ENCODE measurements at regions not wholly inside any gene's neighbourhood (a gene's known extent, or its start where the extent isn't known, plus 50 kb on each side); places are given as distances from the start of the nearest gene placed in this dataset.

DNA sequence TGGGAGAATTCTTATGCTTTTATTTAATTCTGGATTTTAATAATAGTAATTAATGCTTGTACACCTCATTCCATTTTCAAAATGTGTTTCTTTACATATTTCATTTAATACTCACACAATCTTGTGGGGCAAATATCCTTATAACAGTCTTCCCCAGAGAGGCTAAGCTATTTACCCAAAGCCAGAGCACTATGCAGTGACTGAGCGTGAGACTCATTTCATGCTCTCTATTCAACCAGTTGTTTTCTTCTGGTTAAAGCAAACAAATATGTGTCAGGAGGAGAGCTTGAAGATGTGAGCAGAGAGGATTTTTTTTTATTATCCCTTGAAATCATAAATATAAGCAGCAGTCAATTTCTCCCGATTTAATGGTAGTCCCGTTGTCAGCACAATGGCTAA lies 548.3 kb upstream of the TBL1XR1 start:
- Histone ChIP-seq H3K4me3 (ENCODE audit: low read length) (no peak overlapping the region), H3K9me2 (replicated peaks; ENCODE audit: control insufficient read depth, low read length) (no peaks in the 10 kb centered on the region), H3K27ac (ENCODE audit: low read depth, low read length) (no peak overlapping the region), H3K4me1 (ENCODE audit: control insufficient read depth, low read length) (no peaks in the 10 kb centered on the region), H3F3A (ENCODE audit: control insufficient read depth, insufficient read depth) (no peaks in the 10 kb centered on the region), H3K9me3 (ENCODE audit: control insufficient read depth, insufficient read depth, low read length) (no peaks in the 10 kb centered on the region), H3K4me2 (ENCODE audit: low read length) (no peak overlapping the region), H3K27me3 (ENCODE audit: control insufficient read depth, low read length) (no peaks in the 10 kb centered on the region), H4K20me1 (ENCODE audit: control insufficient read depth, insufficient read depth, low read depth, low read length) (no peaks in the 10 kb centered on the region), H3K79me2 (ENCODE audit: control insufficient read depth, low read length) (no peaks in the 10 kb centered on the region), H3K36me3 (ENCODE audit: control insufficient read depth, low read length) (no peaks in the 10 kb centered on the region)
- TF ChIP-seq EZH2phosphoT487 (IDR thresholded peaks at IDR 0.05; ENCODE audit: borderline replicate concordance, low read length) (no peak), CTCF (IDR thresholded peaks at IDR 0.05; ENCODE audit: low read depth, low read length, poor library complexity, severe bottlenecking) (no peak)

GRCh38 chr3:177746337-177746933 lies 549.2 kb upstream of the TBL1XR1 start:
- no peak for TF ChIP-seq CTCF (IDR thresholded peaks at IDR 0.05; ENCODE audit: low read depth, low read length, poor library complexity, severe bottlenecking)
- no peak for TF ChIP-seq EZH2phosphoT487 (IDR thresholded peaks at IDR 0.05; ENCODE audit: borderline replicate concordance, low read length)
- Histone ChIP-seq H3K4me1 (ENCODE audit: control insufficient read depth, low read length) (no peaks in the 10 kb centered on the region), H3K36me3 (ENCODE audit: control insufficient read depth, low read length) (no peaks in the 10 kb centered on the region), H4K20me1 (ENCODE audit: control insufficient read depth, insufficient read depth, low read depth, low read length) (no peaks in the 10 kb centered on the region), H3K79me2 (ENCODE audit: control insufficient read depth, low read length) (no peaks in the 10 kb centered on the region), H3F3A (ENCODE audit: control insufficient read depth, insufficient read depth) (no peaks in the 10 kb centered on the region), H3K4me2 (ENCODE audit: low read length) (no peak overlapping the region), H3K4me3 (ENCODE audit: low read length) (no peak overlapping the region), H3K27me3 (ENCODE audit: control insufficient read depth, low read length) (no peaks in the 10 kb centered on the region), H3K9me2 (replicated peaks; ENCODE audit: control insufficient read depth, low read length) (no peaks in the 10 kb centered on the region), H3K9me3 (ENCODE audit: control insufficient read depth, insufficient read depth, low read length) (no peaks in the 10 kb centered on the region), H3K27ac (ENCODE audit: low read depth, low read length) (no peak overlapping the region)

GRCh38 chr3:177749836-177750235 lies 552.6 kb upstream of the TBL1XR1 start:
- H3K36me3 ChIP-seq (ENCODE audit: control insufficient read depth, low read length) = no peaks in the 10 kb centered on the region
- H3K27me3 ChIP-seq (ENCODE audit: control insufficient read depth, low read length) = no peaks in the 10 kb centered on the region
- H3K9me2 ChIP-seq (replicated peaks; ENCODE audit: control insufficient read depth, low read length) = no peaks in the 10 kb centered on the region
- no peaks in the 10 kb centered on the region for H3K9me3 ChIP-seq (ENCODE audit: control insufficient read depth, insufficient read depth, low read length)
- no peak overlapping the region for H3K27ac ChIP-seq (ENCODE audit: low read depth, low read length)
- TF ChIP-seq CTCF (IDR thresholded peaks at IDR 0.05; ENCODE audit: low read depth, low read length, poor library complexity, severe bottlenecking) = no peak
- TF ChIP-seq EZH2phosphoT487 (IDR thresholded peaks at IDR 0.05; ENCODE audit: borderline replicate concordance, low read length) = no peak
- H3K4me1 ChIP-seq (ENCODE audit: control insufficient read depth, low read length) = no peaks in the 10 kb centered on the region
- no peaks in the 10 kb centered on the region for H4K20me1 ChIP-seq (ENCODE audit: control insufficient read depth, insufficient read depth, low read depth, low read length)
- no peak overlapping the region for H3K4me3 ChIP-seq (ENCODE audit: low read length)
- no peak overlapping the region for H3K4me2 ChIP-seq (ENCODE audit: low read length)
- no peaks in the 10 kb centered on the region for H3K79me2 ChIP-seq (ENCODE audit: control insufficient read depth, low read length)
- no peaks in the 10 kb centered on the region for H3F3A ChIP-seq (ENCODE audit: control insufficient read depth, insufficient read depth)
